Mammary epithelial cell (primary cell): ENCODE measurements at regions not wholly inside any gene's neighbourhood (a gene's known extent, or its start where the extent isn't known, plus 50 kb on each side); places are given as distances from the start of the nearest gene placed in this dataset.

Experiments used
- CTCF ChIP-seq, 2 donors: IDR thresholded peaks in 1 of 2; conservative IDR thresholded peaks in 1 of 2; 2 replicates each; pipeline ENCODE4 v1.5.1; 2011 to 2012; ENCODE audit warnings: inconsistent platforms in 2 of 2, low read length in 2 of 2, mild to moderate bottlenecking in 2 of 2, control low read depth in 1 of 2, low read depth in 1 of 2; ENCODE audit not compliant: insufficient read depth in 1 of 2; ENCODE audit errors: extremely low read depth in 1 of 2
- EZH2 ChIP-seq: IDR thresholded peaks from 2 replicates; pipeline ENCODE4 v1.6.1; 2012; ENCODE audit warnings: low read length, inconsistent platforms, borderline replicate concordance

GRCh38 chr3:31004025-31004678, 109.7 kb upstream of the GADL1 start:
- TF ChIP-seq EZH2: no peak
- TF ChIP-seq CTCF (conservative IDR thresholded peaks at IDR 0.05 in 1 of 2, IDR thresholded peaks at IDR 0.05 in 1 of 2; ENCODE audit: extremely low read depth in 1 of 2, insufficient read depth in 1 of 2, low read depth in 1 of 2, low read length in 2 of 2): no peak
